ENCODE measurements at regions not wholly inside any gene's neighbourhood (a gene's known extent, or its start where the extent isn't known, plus 50 kb on each side); places are given as distances from the start of the nearest gene placed in this dataset.

DNA sequence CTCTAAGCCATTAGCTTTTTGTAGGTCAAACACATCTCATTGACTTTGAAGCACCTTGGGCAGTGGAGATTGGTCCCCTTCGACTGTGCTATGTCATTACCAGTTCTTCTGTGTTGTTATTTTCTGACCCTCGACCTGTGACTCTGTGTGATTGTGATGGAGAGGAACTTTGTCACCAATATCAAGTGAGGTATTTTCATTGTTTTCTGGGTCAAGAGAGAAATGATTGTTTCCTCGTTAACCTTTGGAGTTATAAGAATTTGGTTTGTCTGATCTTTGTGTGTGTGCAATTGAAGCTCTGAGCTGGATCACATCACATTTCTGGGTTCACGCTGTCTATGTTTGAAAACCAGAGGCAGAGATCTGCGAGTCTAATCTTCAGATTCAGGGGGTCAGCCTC, 432.2 kb upstream of the KLF6 start:
- FAIRE-seq (peak; percentile 31), DNase-seq (ENCODE audit: low read depth, low spot score) (no peak)
- H2AFZ ChIP-seq (ENCODE audit: low read depth, low read length): no peak overlapping the region
- dilution Hi-C loops (cut with MboI; ENCODE audit: extremely low pct_ligation_motif_present, low sequenced_read_pairs) (no loop called here), intact Hi-C loops (cut with micrococcal nuclease) (no loop called here)
- peaks cover 7% of the 10 kb centered on the region for H3K4me1 ChIP-seq (ENCODE audit: control insufficient read depth, extremely low read depth, insufficient read depth, low read length)
- TF ChIP-seq POLR2A (IDR thresholded peaks at IDR 0.05; ENCODE audit: low read depth, low read length): no peak
- no peak for TF ChIP-seq FOS (IDR thresholded peaks at IDR 0.05; ENCODE audit: borderline replicate concordance, insufficient read depth, low read length)
- TF ChIP-seq GATA2 (IDR thresholded peaks at IDR 0.05; ENCODE audit: insufficient read depth, insufficient read length, low read depth, low read length): no peak
- no peak for TF ChIP-seq MYC (IDR thresholded peaks at IDR 0.05; ENCODE audit: low read depth, low read length)
- TF ChIP-seq, protein P1, sequence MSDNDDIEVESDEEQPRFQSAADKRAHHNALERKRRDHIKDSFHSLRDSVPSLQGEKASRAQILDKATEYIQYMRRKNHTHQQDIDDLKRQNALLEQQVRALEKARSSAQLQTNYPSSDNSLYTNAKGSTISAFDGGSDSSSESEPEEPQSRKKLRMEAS (IDR thresholded peaks at IDR 0.05; ENCODE audit: insufficient read depth, insufficient read length): no peak
- H4K20me1 ChIP-seq (replicated peaks; ENCODE audit: control insufficient read depth, extremely low read depth, insufficient read depth, low read length): no peaks in the 10 kb centered on the region
- no peak overlapping the region for H3K27ac ChIP-seq (ENCODE audit: insufficient read depth, low read depth, low read length)
- no peaks in the 10 kb centered on the region for H3K79me2 ChIP-seq (ENCODE audit: control insufficient read depth, insufficient read depth, low read length)
- no peaks in the 10 kb centered on the region for H3K27me3 ChIP-seq (ENCODE audit: control insufficient read depth in 2 of 2, insufficient read depth in 2 of 2, low read length in 2 of 2)
- no peak overlapping the region for H3K4me3 ChIP-seq (replicated peaks in 1 of 3; ENCODE audit: insufficient read depth in 1 of 3, low read depth in 1 of 3, low read length in 3 of 3)
- no peaks in the 10 kb centered on the region for H3K9me3 ChIP-seq (replicated peaks; ENCODE audit: control insufficient read depth, insufficient read depth, low read length)
- ChIA-PET CTCF (no interaction called here), POLR2A (no interaction called here)
- H3K9ac ChIP-seq (replicated peaks; ENCODE audit: extremely low read depth, insufficient read depth, low read length): no peak overlapping the region
- no peaks in the 10 kb centered on the region for H3K9me1 ChIP-seq (replicated peaks; ENCODE audit: control insufficient read depth, extremely low read depth, insufficient read depth, low read length)
- H3K4me2 ChIP-seq (ENCODE audit: insufficient read depth, low read length): no peak overlapping the region
- H3K36me3 ChIP-seq (ENCODE audit: control insufficient read depth in 2 of 2, extremely low read depth in 1 of 2, insufficient read depth in 2 of 2, low read length in 2 of 2): no peaks in the 10 kb centered on the region
- BruUV-seq (replicated peaks): no TSS peak

DNA sequence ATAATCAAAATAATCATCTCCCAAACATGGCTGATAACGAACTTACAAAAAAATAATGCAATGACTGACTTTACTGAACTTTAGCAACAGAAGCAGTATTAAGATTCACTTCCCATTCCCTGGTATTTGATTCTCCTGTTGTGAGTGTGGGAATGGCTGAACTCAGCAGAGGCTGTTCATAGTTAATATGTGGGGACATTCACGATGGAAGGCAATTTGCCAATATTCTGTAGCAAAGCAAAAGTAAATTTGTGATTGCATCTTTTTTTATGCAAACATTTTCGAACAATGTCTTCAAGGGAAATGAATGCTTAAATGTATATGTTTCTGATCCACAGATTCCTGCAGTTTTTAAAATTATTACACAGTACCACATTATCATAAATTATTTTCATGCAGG, 431.7 kb upstream of the KLF6 start:
- Histone ChIP-seq H3K27me3 (ENCODE audit: control insufficient read depth in 2 of 2, insufficient read depth in 2 of 2, low read length in 2 of 2) (no peaks in the 10 kb centered on the region), H3K36me3 (ENCODE audit: control insufficient read depth in 2 of 2, extremely low read depth in 1 of 2, insufficient read depth in 2 of 2, low read length in 2 of 2) (no peaks in the 10 kb centered on the region), H3K9me1 (replicated peaks; ENCODE audit: control insufficient read depth, extremely low read depth, insufficient read depth, low read length) (no peaks in the 10 kb centered on the region), H3K27ac (ENCODE audit: insufficient read depth, low read depth, low read length) (no peak overlapping the region), H3K9me3 (replicated peaks; ENCODE audit: control insufficient read depth, insufficient read depth, low read length) (no peaks in the 10 kb centered on the region), H3K4me3 (replicated peaks in 1 of 3; ENCODE audit: insufficient read depth in 1 of 3, low read depth in 1 of 3, low read length in 3 of 3) (no peak overlapping the region), H3K4me1 (ENCODE audit: control insufficient read depth, extremely low read depth, insufficient read depth, low read length) (peaks cover 7% of the 10 kb centered on the region), H4K20me1 (replicated peaks; ENCODE audit: control insufficient read depth, extremely low read depth, insufficient read depth, low read length) (no peaks in the 10 kb centered on the region), H3K4me2 (ENCODE audit: insufficient read depth, low read length) (no peak overlapping the region), H2AFZ (ENCODE audit: low read depth, low read length) (no peak overlapping the region), H3K79me2 (ENCODE audit: control insufficient read depth, insufficient read depth, low read length) (no peaks in the 10 kb centered on the region), H3K9ac (replicated peaks; ENCODE audit: extremely low read depth, insufficient read depth, low read length) (no peak overlapping the region)
- DNase-seq (ENCODE audit: low read depth, low spot score): no peak
- TF ChIP-seq, protein P1 (IDR thresholded peaks at IDR 0.05; ENCODE audit: insufficient read depth, insufficient read length): no peak
- no peak for FAIRE-seq
- CTCF ChIA-PET: no interaction called here
- dilution Hi-C loops (cut with MboI; ENCODE audit: extremely low pct_ligation_motif_present, low sequenced_read_pairs) (no loop called here), intact Hi-C loops (cut with micrococcal nuclease) (no loop called here)
- POLR2A ChIA-PET: no interaction called here
- BruUV-seq (replicated peaks): no TSS peak
